ENCODE measurements at regions not wholly inside any gene's neighbourhood (a gene's known extent, or its start where the extent isn't known, plus 50 kb on each side); places are given as distances from the start of the nearest gene placed in this dataset.

- TF ChIP-seq CTCF (conservative IDR thresholded peaks at IDR 0.05 in 1 of 2, IDR thresholded peaks at IDR 0.05 in 1 of 2; ENCODE audit: extremely low read depth in 1 of 2, insufficient read depth in 1 of 2, low read depth in 1 of 2, low read length in 2 of 2), result no peak
- TF ChIP-seq EZH2 (IDR thresholded peaks at IDR 0.05; ENCODE audit: borderline replicate concordance, low read length), result no peak
Observed at GRCh38 chr7:153010416-153010815, 250.9 kb downstream of the ACTR3B start.
